ENCODE measurements at regions not wholly inside any gene's neighbourhood (a gene's known extent, or its start where the extent isn't known, plus 50 kb on each side); places are given as distances from the start of the nearest gene placed in this dataset.
"Not testable (repeated sequence)": the region's sequence is repeated elsewhere in the genome, so short reads cannot be mapped to it uniquely, and the experiment has no call there.

- ATAC-seq (ENCODE audit: low read depth) (no peak), DNase-seq (no peak)
- Mint-ChIP-seq H3K36me3 (ENCODE audit: low read depth) (no peaks in the 10 kb centered on the region), H3K4me3 (no peak overlapping the region), H3K27ac (no peak overlapping the region), H3K27me3 (no peaks in the 10 kb centered on the region), H3K9me3 (no peaks in the 10 kb centered on the region), H3K4me1 (no peaks in the 10 kb centered on the region)
- no peak for TF ChIP-seq CTCF (IDR thresholded peaks at IDR 0.05)
- ChIA-PET CTCF (no interaction called here), POLR2A (no interaction called here)
- intact Hi-C loops (cut with micrococcal nuclease), result no loop called here
These were observed 708.4 kb upstream of the SLITRK1 start for GRCh38 chr13:84590663-84591062.

DNA sequence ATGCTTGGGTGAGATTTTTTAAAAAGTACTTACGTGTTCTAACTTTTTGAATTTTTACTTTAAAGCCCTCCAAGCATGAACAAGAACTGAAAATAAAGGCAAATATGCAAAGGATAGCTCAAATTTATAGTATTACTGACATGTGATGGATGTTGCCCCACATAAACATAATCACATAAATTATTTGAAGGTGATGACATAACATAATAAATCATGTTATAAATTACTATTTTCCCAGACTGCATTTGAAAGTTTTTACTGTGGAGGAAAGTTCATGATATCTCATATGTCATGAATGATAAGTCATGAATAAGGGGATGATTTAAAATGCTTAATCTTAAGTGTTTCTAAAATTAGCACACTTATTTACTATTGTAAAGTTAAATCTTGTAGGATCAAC is 705.7 kb upstream of the SLITRK1 start:
- no peaks in the 10 kb centered on the region for H3K36me3 Mint-ChIP-seq (ENCODE audit: low read depth)
- intact Hi-C loops (cut with micrococcal nuclease), result no loop called here
- DNase-seq (no peak), ATAC-seq (ENCODE audit: low read depth) (no peak)
- CTCF ChIA-PET, result no interaction called here
- no peaks in the 10 kb centered on the region for H3K4me1 Mint-ChIP-seq
- no peak for TF ChIP-seq CTCF (IDR thresholded peaks at IDR 0.05)
- POLR2A ChIA-PET, result no interaction called here
- H3K9me3 Mint-ChIP-seq, result peaks cover 5% of the 10 kb centered on the region
- H3K27me3 Mint-ChIP-seq, result no peaks in the 10 kb centered on the region
- no peak overlapping the region for H3K4me3 Mint-ChIP-seq
- H3K27ac Mint-ChIP-seq, result no peak overlapping the region

- H3K36me3 Mint-ChIP-seq (ENCODE audit: low read depth); intact Hi-C loops (cut with micrococcal nuclease); H3K9me3 Mint-ChIP-seq; H3K27ac Mint-ChIP-seq; CTCF ChIA-PET; POLR2A ChIA-PET; H3K27me3 Mint-ChIP-seq; H3K4me1 Mint-ChIP-seq; ATAC-seq (ENCODE audit: low read depth); DNase-seq; H3K4me3 Mint-ChIP-seq: not testable (repeated sequence)
These were observed 697.6 kb upstream of the SLITRK1 start for GRCh38 chr13:84579901-84580300.

- no peaks in the 10 kb centered on the region for H3K4me1 Mint-ChIP-seq
- H3K27ac Mint-ChIP-seq, result no peak overlapping the region
- H3K36me3 Mint-ChIP-seq (ENCODE audit: low read depth), result no peaks in the 10 kb centered on the region
- CTCF ChIA-PET, result no interaction called here
- no peak for TF ChIP-seq CTCF (IDR thresholded peaks at IDR 0.05)
- POLR2A ChIA-PET, result no interaction called here
- H3K4me3 Mint-ChIP-seq, result no peak overlapping the region
- no peaks in the 10 kb centered on the region for H3K9me3 Mint-ChIP-seq
- DNase-seq, result no peak
- intact Hi-C loops (cut with micrococcal nuclease), result no loop called here
- ATAC-seq (ENCODE audit: low read depth), result no peak
- H3K27me3 Mint-ChIP-seq, result no peaks in the 10 kb centered on the region
These were observed 692.6 kb upstream of the SLITRK1 start for GRCh38 chr13:84574851-84575250.

GRCh38 chr13:84571264-84571663 is 689.0 kb upstream of the SLITRK1 start:
- no peak overlapping the region for H3K4me3 Mint-ChIP-seq
- ATAC-seq (ENCODE audit: low read depth), result no peak
- no peaks in the 10 kb centered on the region for H3K36me3 Mint-ChIP-seq (ENCODE audit: low read depth)
- no peak for TF ChIP-seq CTCF (IDR thresholded peaks at IDR 0.05)
- H3K27me3 Mint-ChIP-seq, result no peaks in the 10 kb centered on the region
- no peaks in the 10 kb centered on the region for H3K4me1 Mint-ChIP-seq
- intact Hi-C loops (cut with micrococcal nuclease), result no loop called here
- no peak for DNase-seq
- H3K9me3 Mint-ChIP-seq, result no peaks in the 10 kb centered on the region
- ChIA-PET CTCF (no interaction called here), POLR2A (no interaction called here)
- H3K27ac Mint-ChIP-seq, result no peak overlapping the region

DNA sequence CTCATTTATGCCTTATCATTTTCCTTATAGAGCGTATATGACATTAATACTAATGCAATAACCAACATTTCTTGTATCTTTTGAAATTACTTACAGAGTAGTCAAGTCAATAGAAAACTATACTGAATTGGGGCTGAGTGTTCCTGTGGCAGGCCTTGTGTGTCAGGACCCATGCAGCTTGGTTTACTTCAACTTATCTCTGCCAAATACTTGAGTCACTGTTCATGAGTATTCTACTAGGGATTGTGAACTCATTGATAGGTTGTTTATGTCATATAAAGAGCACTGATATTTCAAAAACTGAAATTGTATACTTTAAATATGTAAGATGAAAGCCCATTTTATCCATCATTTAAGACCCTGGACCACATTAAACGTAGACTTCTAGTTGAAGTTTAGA is 688.6 kb upstream of the SLITRK1 start:
- Mint-ChIP-seq H3K4me1 (no peaks in the 10 kb centered on the region), H3K9me3 (no peaks in the 10 kb centered on the region), H3K27me3 (no peaks in the 10 kb centered on the region), H3K27ac (no peak overlapping the region), H3K4me3 (no peak overlapping the region), H3K36me3 (ENCODE audit: low read depth) (no peaks in the 10 kb centered on the region)
- no peak for ATAC-seq (ENCODE audit: low read depth)
- POLR2A ChIA-PET, result no interaction called here
- TF ChIP-seq CTCF (IDR thresholded peaks at IDR 0.05), result no peak
- intact Hi-C loops (cut with micrococcal nuclease), result no loop called here
- CTCF ChIA-PET, result no interaction called here
- DNase-seq, result no peak

All from activated B cell treated with CpG ODN at 0.5 μM for 24 hours (primary cell).